ENCODE measurements at regions not wholly inside any gene's neighbourhood (a gene's known extent, or its start where the extent isn't known, plus 50 kb on each side); places are given as distances from the start of the nearest gene placed in this dataset.
A peak's percentile ranks its signal among the peaks of the same experiment; 100 is the strongest.

DNA sequence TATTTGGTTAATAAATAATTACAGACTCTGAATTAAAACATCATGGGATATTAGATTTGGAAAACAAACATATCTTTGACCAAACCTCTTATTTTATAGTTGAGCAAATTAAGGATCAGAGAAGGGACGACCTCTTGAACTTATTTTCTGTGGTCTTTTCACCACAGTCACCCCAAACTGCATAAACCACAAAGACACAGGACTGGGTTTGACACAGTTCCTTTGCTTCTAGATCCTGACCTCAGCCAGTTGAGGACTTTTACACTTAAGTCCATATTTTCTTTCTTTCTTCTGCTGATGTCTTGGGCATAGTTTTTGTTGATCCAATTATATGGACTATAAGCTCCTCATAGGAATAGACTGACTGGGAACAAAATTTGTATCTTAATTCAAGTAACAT, 234.0 kb upstream of the SLC14A2 start:
- no peak for DNase-seq (ENCODE audit: low spot score)

DNA sequence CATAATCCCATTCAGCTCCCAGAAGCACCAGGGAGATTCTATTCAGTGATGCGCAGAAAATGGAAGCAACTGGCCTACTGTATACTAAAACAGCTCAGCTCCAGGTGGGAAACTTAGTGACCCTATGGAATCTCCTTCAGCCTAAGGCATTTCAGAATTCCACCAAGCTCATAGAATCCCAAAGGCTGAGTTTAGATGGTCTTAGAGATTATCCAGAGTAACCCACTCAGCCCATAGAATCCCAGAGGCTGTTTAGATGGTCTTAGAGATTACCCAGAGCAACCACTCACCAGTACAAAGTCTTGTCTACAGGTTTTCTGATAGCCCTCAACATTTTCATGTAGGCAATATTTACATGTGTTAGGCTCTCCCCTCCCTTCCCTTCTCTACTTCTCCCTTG, 232.0 kb upstream of the SLC14A2 start:
- no peak for DNase-seq (ENCODE audit: low spot score)

DNA sequence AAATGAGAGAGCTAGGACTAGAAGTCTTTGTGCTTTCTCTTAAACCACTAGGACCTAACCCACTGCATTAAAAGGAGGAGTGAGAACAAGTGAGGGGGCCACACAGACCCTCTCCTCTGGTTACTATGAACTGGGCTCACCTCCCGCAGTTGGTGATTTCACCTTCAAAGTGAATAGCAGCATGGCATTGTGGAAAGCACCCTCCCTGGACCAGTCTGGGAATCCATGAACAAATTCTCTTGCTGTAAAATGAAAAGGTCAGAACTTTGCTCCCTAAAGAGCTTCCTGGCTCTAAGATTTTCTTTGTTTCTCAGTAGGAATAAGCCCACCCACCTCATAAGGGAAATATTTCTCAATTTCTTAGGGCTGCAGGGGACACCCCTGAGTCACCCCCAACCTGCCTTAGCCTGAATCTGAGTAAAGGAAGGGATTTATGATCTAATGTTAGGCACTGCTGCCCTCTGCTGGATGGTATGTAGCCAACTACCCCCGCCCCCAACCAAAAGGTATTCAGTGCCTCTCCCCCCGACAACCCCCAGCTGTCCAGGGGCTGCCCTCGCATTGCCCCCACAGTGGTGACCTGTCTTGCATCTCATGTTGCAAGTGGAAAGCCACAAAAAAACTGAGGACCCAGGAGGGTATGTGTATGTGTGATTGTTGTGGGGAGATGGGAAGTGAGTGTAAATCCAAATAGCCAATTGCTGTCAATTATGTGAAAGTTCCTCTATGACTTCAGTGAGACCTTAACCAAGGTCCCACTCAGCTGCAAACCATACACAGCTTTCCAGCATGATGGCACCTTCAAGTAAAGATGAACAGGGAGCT, 230.9 kb upstream of the SLC14A2 start:
- DNase-seq (ENCODE audit: low spot score) = peak; percentile 28

DNA sequence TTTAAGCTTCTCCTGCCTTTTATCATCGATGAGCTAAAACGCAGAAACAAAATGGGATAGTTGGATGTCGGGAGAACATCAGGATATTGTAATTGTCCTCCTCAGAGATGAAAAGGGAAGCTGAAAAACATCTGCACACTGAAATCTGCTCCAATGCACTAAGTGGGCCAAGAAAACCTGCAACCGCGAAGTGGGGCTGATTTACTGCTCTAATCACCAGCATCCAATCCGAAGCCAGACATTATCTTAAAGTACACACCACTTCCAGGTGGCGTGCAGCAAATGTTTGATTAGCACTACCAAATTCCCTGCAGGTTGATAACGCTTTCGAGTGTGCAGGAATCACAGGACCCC, 230.3 kb upstream of the SLC14A2 start:
- no peak for DNase-seq (ENCODE audit: low spot score)

DNA sequence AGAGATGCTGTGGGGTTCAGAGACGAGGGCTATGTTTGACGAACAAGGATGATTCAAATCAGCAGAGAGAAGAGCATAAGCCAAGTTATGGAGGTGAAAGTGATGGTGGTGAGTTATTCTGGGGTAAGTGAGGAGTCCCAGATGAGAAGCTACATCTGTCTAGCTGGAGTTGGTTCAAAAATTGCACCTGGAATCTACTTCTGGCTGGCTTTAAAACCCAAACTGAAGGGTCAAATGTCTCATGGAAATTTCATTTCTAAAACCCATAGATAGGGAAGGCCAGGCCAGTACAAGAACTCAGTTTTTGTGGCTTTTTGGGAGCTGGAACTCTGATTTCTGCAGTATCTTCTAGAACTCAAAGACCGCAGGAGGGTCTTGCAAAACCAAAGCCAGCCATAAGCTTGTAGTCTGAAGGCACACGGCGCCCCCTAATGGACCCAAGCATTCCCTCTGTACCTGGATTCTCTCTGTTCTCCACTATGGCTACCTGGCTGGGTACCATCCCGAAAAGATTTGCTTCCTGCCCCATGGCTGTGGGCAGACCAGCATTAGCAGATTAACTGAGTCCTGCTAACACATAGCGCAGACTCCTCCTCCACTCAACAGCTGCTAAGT, 229.1 kb upstream of the SLC14A2 start:
- DNase-seq (ENCODE audit: low spot score) = peak; percentile 2

DNA sequence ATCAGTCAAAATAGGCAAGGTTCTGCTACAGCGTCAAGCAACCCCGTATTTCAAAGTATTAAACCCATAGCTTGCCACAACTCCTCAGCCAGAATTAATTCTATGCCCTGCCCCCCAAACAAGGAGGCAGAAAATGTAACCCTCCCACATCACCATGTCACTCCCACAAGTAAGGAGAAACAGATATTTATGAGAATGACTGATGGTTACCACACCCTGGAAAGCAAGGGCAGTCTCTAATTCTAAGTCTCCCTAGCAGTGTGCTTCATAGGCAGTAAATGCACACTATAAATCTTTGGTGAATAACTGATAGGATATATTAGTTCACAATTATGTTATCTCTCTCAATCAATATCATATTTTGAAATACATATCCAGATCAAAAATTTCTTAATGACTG, 228.0 kb upstream of the SLC14A2 start:
- no peak for DNase-seq (ENCODE audit: low spot score)

DNA sequence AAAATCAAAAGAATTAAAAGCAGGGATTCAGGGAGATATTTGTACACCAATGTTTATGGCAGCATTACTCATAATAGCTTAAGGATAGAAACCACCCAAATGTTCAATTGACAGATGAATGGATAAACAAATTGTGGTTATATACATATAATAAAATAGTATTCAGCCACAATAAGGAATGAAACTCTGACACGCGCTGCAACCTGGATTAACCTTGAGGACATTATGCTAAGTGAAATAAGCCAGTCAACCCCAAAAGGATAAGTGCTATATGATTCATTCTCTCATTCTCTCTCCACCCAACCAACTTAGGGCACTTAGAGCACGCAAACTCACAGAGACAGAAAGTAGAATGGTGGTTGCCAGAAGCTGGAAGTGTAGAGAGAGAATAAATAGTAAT, 216.8 kb upstream of the SLC14A2 start:
- DNase-seq (ENCODE audit: low spot score) = no peak

DNA sequence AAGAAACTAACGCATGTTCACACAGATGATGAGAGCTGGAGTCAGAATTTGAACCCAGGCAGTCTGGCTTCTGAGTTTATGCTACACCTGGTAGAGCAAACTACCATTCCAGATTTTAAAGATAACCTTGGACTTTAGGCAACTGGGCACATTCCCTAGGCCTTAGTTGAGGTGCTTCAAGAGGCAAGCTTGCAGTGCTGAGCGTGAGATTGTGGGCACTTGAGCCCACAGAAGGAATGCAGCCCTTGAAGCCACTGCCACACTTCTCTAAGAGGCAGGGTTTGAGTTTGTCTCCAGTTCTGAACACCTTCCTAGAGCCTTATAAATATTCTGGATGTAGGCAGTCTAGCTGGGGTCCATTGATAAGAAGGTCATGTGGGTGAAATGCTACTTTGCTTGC, 216.1 kb upstream of the SLC14A2 start:
- no peak for DNase-seq (ENCODE audit: low spot score)

DNA sequence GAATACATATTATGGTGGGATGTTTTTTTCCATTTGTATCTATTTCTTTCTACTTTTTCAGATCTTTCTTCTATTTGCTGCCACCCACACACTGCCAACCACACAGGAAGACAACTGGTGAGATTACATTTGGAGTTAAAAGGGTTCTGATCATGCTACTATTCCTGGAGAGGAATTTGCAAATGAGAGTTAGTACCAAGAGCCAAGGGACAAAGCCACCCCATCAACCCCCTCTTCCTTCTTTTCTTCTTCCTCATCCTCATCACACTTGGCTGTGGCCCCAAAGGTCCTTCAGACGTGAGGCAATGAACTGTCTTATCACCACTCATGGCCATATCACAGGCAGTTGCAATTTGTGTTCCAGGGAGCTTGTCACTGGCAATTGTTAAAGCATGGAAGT, 215.6 kb upstream of the SLC14A2 start:
- DNase-seq (ENCODE audit: low spot score) = no peak

DNA sequence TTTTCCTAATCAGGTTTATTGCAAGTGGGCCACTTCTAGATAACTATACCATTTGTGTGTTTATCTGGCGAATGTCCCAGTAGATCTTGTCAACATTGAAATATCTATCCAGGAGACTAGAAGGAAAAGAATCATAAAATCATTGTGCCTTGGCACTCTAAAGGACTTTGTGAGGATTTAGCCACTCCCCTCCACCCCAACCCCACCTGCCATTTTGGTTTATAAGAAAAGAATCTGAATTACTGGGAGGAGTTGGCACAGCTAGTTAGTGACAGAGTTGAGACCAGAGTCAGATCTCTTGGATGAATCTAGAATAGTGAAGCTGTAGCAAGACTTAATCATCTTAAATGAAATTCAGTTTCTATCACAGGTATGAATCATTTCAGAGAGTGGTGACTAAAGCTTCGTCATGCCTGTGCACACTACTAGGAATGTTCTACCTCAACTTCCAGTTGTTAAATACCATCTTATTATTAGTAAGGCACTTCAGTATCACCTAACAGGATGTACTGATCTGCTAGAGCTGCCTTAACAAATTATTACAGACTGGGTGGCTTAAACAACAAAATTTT, 212.7 kb upstream of the SLC14A2 start:
- DNase-seq (ENCODE audit: low spot score) = no peak

DNA sequence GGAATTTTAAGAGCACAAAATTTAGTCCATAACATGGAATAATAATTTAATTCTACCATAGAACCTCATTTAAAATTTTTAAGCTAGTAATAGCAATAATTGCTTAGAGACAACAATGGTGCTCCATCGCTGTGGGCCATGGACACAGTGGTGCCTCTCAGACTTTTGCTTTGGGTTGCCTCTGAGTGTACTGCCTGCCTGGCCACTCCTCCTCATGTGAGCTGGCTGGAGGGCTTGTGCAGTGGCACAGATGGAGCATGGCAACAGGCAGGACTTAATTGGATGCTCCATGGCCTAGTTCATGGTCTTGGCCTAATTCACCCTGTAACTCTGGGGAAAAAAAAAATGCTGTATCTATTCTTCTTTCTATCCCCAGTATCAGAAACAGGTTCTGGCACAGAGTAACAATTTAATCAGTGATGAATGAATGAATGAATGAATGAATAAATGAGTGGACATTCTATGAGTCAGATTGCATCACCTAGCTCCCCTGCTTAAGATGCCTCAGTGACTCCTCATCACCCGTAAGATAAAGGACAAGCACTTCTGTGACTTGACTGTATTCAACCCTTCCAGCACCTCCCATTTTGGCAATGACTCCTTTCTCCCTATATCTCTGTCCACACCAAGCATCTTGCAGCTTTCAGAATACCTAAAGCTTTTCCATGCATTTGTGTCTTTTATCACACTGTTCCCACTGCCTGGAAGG, 211.8 kb upstream of the SLC14A2 start:
- no peak for DNase-seq (ENCODE audit: low spot score)

DNA sequence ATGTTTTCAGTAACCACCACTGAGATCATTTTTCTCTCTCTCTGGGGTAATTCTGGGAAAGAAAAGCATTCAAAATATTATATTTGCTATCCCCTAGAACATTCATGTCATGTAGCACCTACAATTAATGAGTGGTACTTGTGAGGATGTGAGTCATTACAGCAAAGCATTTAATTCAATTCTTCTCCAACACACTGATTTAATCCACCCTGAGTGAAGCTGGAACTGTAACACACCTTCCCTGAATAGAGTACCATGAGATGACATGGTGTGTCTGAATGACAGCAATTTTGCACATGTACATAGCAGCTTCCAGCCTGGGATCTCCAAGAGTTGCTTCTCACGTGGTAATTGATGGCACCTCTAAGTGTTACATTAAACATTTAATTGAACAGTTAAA, 207.1 kb upstream of the SLC14A2 start:
- no peak for DNase-seq (ENCODE audit: low spot score)

DNA sequence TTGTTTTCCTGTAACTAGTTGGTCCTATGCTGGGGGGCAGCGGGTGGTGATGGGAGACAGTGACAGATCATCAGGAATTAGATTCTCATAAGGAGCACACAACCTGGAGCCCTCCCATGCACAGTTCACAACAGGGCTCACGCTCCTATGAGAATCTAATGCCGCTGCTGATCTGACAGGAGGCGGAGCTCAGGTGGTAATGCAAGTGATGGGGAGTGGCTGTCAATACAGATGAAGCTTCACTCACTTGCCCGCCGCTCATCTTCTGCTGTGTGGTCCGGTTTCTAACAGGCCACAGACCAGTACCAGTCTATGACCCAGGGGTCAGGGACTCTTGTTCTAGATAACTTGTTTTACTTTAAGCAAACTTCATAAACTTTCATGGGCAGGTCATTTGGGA, 205.3 kb upstream of the SLC14A2 start:
- DNase-seq (ENCODE audit: low spot score) = no peak

DNA sequence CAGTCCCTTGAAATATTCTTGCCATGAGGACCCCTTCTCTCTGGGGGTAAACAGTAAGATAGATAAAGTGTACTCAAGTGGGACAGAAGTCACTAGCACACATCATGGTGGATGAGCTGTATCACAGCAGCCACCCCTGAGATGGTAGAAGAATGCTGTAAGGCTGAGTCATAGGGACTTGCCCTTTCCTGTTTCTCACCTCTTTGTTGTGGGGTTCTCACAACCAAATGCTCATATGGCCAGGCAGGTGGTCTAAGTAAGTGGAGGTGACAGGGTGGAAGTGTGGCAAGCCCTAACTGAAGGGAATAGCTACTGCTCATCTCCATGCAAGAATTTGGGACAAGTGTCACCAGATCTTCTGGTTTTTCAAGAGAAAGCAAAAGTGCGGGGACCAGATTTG, 202.7 kb upstream of the SLC14A2 start:
- no peak for DNase-seq (ENCODE audit: low spot score)

DNA sequence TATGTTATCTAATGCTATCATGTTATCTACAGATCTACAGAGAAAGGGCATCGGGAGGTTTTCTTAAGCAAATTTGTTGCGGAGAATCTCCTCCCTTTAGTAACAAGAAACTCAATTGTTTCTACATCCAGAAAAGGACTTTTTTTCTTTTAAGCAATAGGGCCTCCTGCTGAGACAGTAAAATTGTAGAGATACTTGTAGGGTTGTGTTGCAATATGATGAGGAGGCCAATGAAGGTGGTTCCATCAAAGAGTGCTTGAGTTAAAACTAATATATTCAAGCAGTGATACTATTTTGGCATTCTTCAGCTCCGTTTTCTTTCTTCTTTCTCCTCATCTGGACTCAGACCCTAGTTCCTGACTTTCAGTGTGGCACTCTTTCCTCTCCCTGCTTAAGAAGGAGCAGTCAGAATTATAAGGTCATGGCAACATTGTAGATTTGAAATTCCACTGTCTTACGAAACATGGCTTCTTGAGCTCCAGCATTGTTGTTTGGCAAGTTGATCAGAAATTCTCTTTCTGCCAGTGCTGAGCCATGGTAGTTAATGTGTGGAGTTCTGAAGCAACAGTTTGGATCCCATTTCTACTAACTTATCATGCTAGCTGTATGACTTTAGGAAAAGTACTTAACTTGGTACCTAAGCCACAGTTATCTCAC, 202.0 kb upstream of the SLC14A2 start:
- no peak for DNase-seq (ENCODE audit: low spot score)

DNA sequence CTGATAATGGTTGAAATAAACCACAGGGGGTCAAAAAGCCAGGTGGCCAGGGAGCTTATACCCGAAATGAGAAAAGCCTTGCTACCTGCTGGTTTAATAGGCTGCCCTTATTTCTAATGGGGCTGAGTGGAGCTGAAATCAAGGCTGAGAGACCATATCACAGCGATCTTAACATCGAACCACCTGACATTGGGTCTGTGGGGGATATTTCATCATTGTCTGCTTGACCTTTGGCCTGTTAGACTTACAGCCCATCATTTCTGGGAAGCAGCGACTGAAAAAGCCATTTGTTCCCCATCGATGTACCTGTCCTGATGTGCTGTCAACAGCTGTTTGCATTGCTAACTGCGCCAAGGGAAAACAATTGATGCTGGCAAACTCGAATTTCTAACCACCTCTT, 199.7 kb upstream of the SLC14A2 start:
- DNase-seq (ENCODE audit: low spot score) = no peak

DNA sequence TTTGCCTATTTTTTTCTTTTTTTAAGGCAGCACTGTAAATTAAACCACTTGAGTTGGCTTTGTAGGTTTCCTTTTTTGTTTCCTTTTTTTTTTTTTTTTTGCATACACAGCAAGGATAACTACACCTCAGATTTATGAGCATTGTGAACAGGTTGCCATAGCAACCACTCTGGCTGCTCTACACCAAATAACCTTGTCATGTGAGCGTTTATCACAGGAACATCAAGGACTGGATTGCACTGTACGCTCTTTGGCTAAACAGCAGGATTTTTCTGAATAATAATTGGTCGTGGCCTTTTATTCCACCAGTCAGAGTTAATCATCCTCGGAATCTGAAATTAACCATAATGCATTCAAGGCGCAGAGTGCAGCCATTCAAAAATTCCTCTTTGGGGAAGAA, 199.1 kb upstream of the SLC14A2 start:
- no peak for DNase-seq (ENCODE audit: low spot score)

DNA sequence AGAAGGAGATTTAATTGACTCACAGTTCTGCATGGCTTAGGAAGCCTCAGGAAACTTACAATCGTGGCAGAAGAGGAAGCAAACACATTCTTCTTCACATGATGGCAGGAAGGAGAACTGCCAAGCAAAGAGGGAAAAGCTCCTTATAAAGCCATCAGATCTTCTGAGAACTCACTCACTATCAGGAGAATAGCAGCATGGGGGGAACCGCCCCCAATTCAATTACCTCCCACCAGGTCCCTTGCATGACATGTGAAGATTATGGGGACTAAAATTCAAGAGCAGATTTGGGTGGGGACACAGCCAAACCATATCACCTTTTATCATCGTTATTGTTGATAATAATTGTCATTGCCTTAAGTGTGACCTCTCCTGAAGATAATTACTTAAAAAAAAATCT, 197.9 kb upstream of the SLC14A2 start:
- DNase-seq (ENCODE audit: low spot score) = no peak

DNA sequence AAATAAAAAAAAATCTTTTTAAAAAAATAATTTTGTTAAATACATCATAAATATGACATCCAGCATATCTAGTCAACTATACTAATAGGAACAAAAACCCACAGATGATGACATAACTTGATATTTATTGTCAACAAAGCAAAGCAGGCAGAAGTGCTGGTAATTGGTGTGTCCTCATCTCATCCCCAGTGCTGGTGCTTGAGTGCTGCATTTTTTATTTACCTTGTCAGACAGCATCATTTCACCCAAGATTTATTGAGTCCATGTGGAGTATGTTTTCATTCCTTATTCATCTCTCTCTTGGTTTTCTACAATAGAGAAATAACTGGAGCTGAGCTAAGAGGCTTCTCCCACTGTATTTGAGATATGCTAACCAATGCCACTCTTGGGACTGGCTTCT, 191.6 kb upstream of the SLC14A2 start:
- DNase-seq (ENCODE audit: low spot score) = no peak

DNA sequence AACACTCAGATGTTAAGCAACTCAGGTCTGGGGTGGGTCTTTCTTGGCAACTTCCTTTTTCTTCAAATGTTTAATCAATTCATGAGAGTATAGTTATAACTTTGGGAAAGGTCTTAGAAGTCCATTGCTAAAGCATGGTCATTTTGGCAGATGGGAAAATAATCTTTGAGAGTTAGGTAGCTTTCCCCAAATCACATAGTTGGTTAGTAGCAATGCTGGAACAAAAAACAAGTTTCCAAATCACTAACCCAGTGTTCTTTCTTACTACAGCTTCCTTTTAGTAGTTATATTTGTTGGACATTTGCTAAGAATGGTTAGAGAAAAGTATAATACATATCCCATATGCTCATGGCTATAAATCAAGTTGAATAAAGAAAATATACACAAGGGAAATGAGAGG, 185.2 kb upstream of the SLC14A2 start:
- no peak for DNase-seq (ENCODE audit: low spot score)

DNA sequence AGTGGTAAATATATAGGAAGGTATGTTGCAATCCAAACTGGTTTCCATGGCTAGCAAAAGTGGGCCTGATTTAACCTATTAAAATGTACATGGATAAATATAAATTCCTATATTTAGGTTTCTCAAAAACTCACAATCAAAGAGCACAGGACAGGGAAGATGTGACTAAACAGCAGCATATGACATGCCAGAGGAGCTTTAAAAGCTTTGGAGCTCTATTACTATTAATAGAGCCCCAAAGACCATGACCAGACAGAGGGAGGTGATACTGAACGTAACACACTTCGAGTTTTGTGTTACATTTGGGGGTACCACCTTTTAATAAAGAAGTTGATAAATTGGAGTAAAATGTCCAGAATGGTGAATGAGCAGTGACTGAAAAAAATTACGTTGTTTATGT, 179.5 kb upstream of the SLC14A2 start:
- DNase-seq (ENCODE audit: low spot score) = no peak

DNA sequence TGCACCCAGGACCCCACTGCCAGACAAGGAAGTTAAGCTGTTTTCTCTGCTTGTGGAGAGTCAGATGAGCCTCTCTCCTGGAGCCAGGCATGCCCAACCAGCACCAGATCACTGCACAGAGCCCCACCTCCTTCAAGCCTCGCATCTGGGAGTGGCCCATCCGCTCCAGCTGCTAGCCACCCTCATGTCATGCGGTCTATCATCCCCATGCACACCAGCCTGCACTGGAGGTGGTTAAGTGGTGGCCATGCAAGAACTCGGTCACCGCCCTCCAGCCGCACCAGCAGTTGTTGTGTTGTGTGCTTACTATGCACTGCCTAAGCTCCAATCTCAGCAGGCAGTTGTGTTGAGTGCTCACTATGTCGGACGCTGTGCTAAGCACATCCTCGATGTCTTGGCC, 177.9 kb upstream of the SLC14A2 start:
- no peak for DNase-seq (ENCODE audit: low spot score)

Measured in COLO829 (cell line).